Uterus (tissue), 3 donors: ENCODE measurements at regions not wholly inside any gene's neighbourhood (a gene's known extent, or its start where the extent isn't known, plus 50 kb on each side); places are given as distances from the start of the nearest gene placed in this dataset.
"Not testable (repeated sequence)": the region's sequence is repeated elsewhere in the genome, so short reads cannot be mapped to it uniquely, and the experiment has no call there.

Experiments used
- DNase-seq, 2 donors: peaks; one replicate each; pipeline ENCODE4 v3.0.0-alpha.2; 2019 to 2020
- H3K27ac ChIP-seq, 2 donors: fragments of 200-600 bp; sonication (generic); 1 replicate in 1 of 2; 2 replicates in 1 of 2; pipeline ENCODE4 v1.5.1; 2016 to 2018
- H3K27me3 ChIP-seq, 2 donors: fragments of 200-600 bp; sonication (generic); one replicate each; pipeline ENCODE4 v1.5.1; 2018 to 2019; ENCODE audit warnings: control low read depth in 1 of 2
- H3K36me3 ChIP-seq, 2 donors: fragments of 200-600 bp; sonication (generic); one replicate each; pipeline ENCODE4 v1.5.1; 2019; ENCODE audit warnings: control low read depth in 1 of 2
- H3K4me1 ChIP-seq, 2 donors: fragments of 200-600 bp; sonication (generic); one replicate each; pipeline ENCODE4 v1.5.1; 2018 to 2019; ENCODE audit warnings: control low read depth in 1 of 2
- H3K4me3 ChIP-seq, 2 donors: fragments of 200-600 bp; sonication (generic); 1 replicate in 1 of 2; 2 replicates in 1 of 2; pipeline ENCODE4 v1.5.1; 2018 to 2019; ENCODE audit warnings: mild to moderate bottlenecking in 1 of 2
- H3K9me3 ChIP-seq, 2 donors: fragments of 200-600 bp; sonication (generic); one replicate each; pipeline ENCODE4 v1.5.1; 2019; ENCODE audit warnings: control low read depth in 1 of 2
- POLR2A ChIP-seq, 2 donors: fragments of 450-650 bp; IDR thresholded peaks; one replicate each; pipeline ENCODE4 v1.6.1; 2016; ENCODE audit warnings: antibody characterized with exemption in 2 of 2, mild to moderate bottlenecking in 1 of 2, moderate library complexity in 1 of 2
- intact Hi-C: fragments of 100-400 bp; cut with DNase I; formaldehyde crosslinking; loops from one replicate; pipeline ENCODE4 v1.15.1; 2023; ENCODE audit warnings: low total_unique reads
- TF ChIP-seq, protein P1 (sequence below), 4 experiments: fragments of 200-600 bp in 2 of 4; fragments of 450-650 bp in 2 of 4; sonication (generic) in 2 of 4; IDR thresholded peaks; one replicate each; pipeline ENCODE4 v1.5.1; 2016 to 2019; ENCODE audit warnings: antibody characterized with exemption in 4 of 4, mild to moderate bottlenecking in 2 of 4, moderate library complexity in 1 of 4
- donor health status: DM: yes; HTN: yes; CAD: no.

DNA sequence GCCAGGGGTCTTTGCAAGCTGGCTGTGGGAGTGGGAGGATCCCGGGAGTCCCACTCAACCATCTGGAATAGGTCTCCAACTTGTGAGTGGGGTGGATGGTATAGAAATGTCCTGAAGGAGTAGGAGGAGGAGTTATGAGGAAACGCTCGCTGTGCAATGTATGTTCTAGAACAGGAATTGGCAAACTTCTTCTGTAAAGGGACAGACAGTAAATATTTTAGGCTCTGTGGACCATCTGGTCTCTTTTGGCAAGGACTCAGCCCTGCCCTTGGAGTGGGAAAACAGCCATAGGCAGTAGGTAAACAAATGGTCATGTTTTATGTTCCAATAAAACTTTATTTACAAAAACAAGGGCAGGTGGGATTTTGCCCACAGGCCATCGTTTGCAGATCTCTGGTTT lies 149.2 kb downstream of the NPIPB5 start:
- Histone ChIP-seq H3K4me1 (no peaks in the 10 kb centered on the region), H3K27me3 (no peaks in the 10 kb centered on the region), H3K36me3 (no peaks in the 10 kb centered on the region), H3K27ac (no peak overlapping the region), H3K4me3 (no peak overlapping the region), H3K9me3 (no peaks in the 10 kb centered on the region)
- DNase-seq, result no peak
- intact Hi-C loops, result no loop called here
- TF ChIP-seq, protein P1, sequence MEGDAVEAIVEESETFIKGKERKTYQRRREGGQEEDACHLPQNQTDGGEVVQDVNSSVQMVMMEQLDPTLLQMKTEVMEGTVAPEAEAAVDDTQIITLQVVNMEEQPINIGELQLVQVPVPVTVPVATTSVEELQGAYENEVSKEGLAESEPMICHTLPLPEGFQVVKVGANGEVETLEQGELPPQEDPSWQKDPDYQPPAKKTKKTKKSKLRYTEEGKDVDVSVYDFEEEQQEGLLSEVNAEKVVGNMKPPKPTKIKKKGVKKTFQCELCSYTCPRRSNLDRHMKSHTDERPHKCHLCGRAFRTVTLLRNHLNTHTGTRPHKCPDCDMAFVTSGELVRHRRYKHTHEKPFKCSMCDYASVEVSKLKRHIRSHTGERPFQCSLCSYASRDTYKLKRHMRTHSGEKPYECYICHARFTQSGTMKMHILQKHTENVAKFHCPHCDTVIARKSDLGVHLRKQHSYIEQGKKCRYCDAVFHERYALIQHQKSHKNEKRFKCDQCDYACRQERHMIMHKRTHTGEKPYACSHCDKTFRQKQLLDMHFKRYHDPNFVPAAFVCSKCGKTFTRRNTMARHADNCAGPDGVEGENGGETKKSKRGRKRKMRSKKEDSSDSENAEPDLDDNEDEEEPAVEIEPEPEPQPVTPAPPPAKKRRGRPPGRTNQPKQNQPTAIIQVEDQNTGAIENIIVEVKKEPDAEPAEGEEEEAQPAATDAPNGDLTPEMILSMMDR (IDR thresholded peaks at IDR 0.05), result no peak
- no peak for TF ChIP-seq POLR2A (IDR thresholded peaks at IDR 0.05)

DNA sequence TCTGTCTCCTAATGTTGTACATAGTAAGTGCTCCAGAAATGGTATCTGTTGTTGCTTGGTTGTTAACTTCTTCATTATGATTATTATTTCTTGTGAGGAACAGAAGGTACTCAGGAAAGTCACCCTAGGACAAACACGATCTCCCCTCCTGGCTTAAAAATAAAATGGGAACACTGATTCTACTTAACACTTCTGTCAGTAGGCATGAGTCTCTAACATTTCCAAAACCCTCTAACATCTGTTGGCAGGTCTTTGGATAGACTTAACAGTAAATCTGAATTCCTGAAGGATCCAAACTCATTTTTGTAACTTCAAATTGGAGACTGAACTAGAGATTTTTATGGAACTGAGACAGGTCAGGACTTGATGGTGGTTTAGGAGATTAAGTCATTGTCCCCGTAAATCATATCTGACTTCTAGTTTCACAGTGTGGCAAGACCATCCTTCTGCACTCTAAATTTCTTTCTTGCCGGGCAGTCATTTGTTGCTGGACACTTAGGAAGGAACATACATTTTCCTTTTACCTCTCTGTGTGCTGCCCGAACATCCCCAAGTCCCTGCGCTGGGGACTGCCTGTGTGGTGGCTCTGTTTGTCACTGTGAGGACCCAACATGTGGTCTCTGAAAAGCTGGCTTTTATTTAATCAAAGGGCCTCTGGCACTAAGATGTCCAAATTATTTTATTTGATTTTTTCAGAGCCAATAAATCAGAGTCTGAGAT lies 149.9 kb downstream of the NPIPB5 start:
- Histone ChIP-seq H3K9me3 (no peaks in the 10 kb centered on the region), H3K4me3 (no peak overlapping the region), H3K27ac (no peak overlapping the region), H3K4me1 (no peaks in the 10 kb centered on the region), H3K36me3 (no peaks in the 10 kb centered on the region), H3K27me3 (no peaks in the 10 kb centered on the region)
- TF ChIP-seq, protein P1 (IDR thresholded peaks at IDR 0.05), result no peak
- no peak for TF ChIP-seq POLR2A (IDR thresholded peaks at IDR 0.05)
- intact Hi-C loops, result no loop called here
- no peak for DNase-seq

DNA sequence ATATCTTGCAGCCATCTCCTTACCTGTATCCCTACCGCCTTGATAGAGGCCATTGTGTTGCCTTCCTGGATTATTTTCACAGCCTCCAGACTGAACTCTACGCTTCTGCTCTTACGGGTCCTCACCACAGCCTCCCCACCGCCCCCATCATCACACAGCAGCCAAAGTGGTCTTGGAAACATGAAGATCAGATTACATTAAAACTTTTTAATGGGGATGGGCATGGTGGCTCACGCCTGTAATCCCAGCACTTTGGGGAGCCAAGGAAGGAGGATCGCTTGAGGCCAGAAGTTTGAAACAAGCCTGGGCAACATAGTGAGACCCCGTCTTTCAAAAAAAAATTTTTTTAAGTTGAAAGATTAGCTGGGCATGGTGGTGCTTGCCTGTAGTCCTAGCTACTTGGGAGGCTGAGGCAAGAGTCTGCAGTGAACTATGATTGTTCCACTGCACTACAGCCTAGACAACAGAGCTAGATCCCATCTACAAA lies 150.5 kb downstream of the NPIPB5 start:
- Histone ChIP-seq H3K9me3 (no peaks in the 10 kb centered on the region), H3K4me3 (no peak overlapping the region), H3K4me1 (no peaks in the 10 kb centered on the region), H3K36me3 (no peaks in the 10 kb centered on the region), H3K27me3 (no peaks in the 10 kb centered on the region), H3K27ac (no peak overlapping the region)
- DNase-seq, result no peak
- intact Hi-C loops, result no loop called here
- TF ChIP-seq, protein P1 (IDR thresholded peaks at IDR 0.05), result no peak
- no peak for TF ChIP-seq POLR2A (IDR thresholded peaks at IDR 0.05)

DNA sequence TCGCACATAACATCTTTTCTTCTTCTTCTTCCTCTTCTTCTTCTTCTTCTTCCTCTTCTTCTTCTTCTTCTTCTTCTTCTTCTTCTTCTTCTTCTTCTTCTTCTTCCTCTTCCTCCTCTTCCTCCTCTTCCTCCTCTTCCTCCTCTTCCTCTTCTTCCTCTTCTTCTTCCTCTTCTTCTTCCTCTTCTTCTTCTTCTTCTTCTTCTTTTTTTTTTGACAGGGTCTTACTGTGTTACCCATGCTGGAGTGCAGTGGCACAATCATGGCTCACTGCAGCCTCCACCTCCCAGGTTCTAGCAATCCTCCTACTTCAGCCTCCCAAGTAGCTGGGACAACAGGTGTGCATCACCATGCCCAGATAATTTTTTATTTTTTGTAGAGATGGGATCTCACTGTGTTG lies 151.0 kb upstream of the HS3ST2 start:
- H3K9me3 ChIP-seq, H3K4me1 ChIP-seq, H3K27me3 ChIP-seq, DNase-seq, intact Hi-C loops, H3K27ac ChIP-seq, H3K4me3 ChIP-seq, H3K36me3 ChIP-seq: not testable (repeated sequence)

DNA sequence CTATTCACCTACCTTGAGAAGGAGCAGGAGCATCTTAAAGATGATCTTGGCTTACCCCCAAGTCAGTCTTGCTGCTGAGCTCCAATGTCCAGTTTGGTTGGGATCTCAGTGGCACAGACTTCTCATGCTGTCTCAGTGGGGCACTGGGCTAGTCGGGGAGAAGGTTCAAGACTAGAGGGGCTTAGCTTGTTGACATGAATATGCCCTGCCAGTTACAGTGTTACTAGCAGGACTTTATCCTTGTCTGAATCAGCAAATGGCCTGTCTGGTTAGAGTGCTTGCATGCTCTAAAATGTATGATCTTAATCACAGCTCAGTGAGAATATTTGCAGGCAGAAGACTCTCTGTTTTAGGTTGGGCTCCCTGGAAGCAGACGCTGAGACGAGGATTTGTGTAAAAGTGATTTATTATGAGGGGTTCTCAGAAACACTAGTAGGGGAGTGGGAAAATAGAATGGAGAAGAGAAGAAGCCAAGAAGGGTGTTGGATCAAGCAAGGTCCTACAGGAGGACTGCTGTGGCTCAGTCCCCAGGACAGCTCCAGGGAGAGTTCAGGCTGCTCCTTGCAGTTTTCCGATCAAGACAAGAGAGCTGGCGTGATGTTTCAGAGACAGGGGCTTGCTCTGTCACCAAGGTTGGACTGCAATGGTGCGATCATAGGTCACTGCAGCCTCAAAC lies 150.4 kb upstream of the HS3ST2 start:
- no peak overlapping the region for H3K4me3 ChIP-seq
- no peak overlapping the region for H3K27ac ChIP-seq
- H3K27me3 ChIP-seq, result no peaks in the 10 kb centered on the region
- H3K36me3 ChIP-seq, result no peaks in the 10 kb centered on the region
- intact Hi-C loops, result no loop called here
- no peak for DNase-seq
- no peak for TF ChIP-seq POLR2A (IDR thresholded peaks at IDR 0.05)
- H3K4me1 ChIP-seq, result no peaks in the 10 kb centered on the region
- no peaks in the 10 kb centered on the region for H3K9me3 ChIP-seq

DNA sequence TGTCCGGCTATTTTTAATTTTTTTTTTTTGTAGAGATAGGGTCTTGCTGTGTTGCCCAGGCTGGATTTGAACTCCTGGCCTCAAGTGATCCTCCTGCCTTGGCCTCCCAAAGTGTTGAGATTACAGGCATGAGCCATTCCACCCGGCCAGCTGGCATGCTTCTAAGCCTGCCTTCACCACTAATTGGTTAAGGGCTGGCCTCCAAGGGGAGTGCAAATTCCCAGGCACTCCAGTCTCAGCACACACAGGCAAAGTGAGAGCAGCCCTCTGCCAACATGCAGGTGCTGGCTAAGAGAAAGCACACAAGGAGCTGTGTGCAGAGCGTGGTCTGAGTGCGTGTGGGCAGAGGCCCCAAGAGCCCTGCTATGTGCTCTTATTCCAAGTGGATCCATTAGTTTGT lies 149.8 kb upstream of the HS3ST2 start:
- no peak overlapping the region for H3K27ac ChIP-seq
- H3K36me3 ChIP-seq, result no peaks in the 10 kb centered on the region
- H3K4me1 ChIP-seq, result no peaks in the 10 kb centered on the region
- TF ChIP-seq, protein P1 (IDR thresholded peaks at IDR 0.05), result no peak
- no peak for TF ChIP-seq POLR2A (IDR thresholded peaks at IDR 0.05)
- no peaks in the 10 kb centered on the region for H3K9me3 ChIP-seq
- no peak for DNase-seq
- intact Hi-C loops, result no loop called here
- H3K27me3 ChIP-seq, result no peaks in the 10 kb centered on the region
- H3K4me3 ChIP-seq, result no peak overlapping the region
